Thyroid gland (tissue), 4 donors: ENCODE measurements at regions not wholly inside any gene's neighbourhood (a gene's known extent, or its start where the extent isn't known, plus 50 kb on each side); places are given as distances from the start of the nearest gene placed in this dataset.
"Not testable (repeated sequence)": the region's sequence is repeated elsewhere in the genome, so short reads cannot be mapped to it uniquely, and the experiment has no call there.

Experiments
- DNase-seq, 2 donors: peaks; one replicate each; pipeline ENCODE4 v3.0.0-alpha.2; 2019
- H3K27ac ChIP-seq, 3 donors: fragments of 200-600 bp; sonication (generic); 1 replicate in 2 of 3; 2 replicates in 1 of 3; pipeline ENCODE4 v1.5.1; 2016 to 2019; ENCODE audit warnings: mild to moderate bottlenecking in 1 of 3, moderate library complexity in 1 of 3
- H3K27me3 ChIP-seq: fragments of 200-600 bp; sonication (generic); one replicate; pipeline ENCODE4 v1.5.1; 2019
- H3K36me3 ChIP-seq, 2 donors: fragments of 200-600 bp; sonication (generic); one replicate each; pipeline ENCODE4 v1.5.1; 2016 to 2019
- H3K4me1 ChIP-seq, 2 donors: fragments of 200-600 bp; sonication (generic); one replicate each; pipeline ENCODE4 v1.5.1; 2017 to 2019
- H3K4me3 ChIP-seq, 3 donors: fragments of 200-600 bp; sonication (generic); replicated peaks in 1 of 3; 1 replicate in 2 of 3; 2 replicates in 1 of 3; pipeline ENCODE4 v1.5.1; 2016; ENCODE audit warnings: mild to moderate bottlenecking in 1 of 3
- H3K9me3 ChIP-seq: fragments of 200-600 bp; sonication (generic); one replicate; pipeline ENCODE4 v1.5.1; 2017
- POLR2A ChIP-seq, 2 donors: fragments of 450-650 bp; IDR thresholded peaks; one replicate each; pipeline ENCODE4 v1.6.1; 2017; ENCODE audit warnings: antibody characterized with exemption in 2 of 2, mild to moderate bottlenecking in 2 of 2, moderate library complexity in 1 of 2
- WGBS, 2 donors: methylation state at CpG; one replicate each; pipeline ENCODE4 v1.1.5; 2017; 5-methylcytosine and 5-hydroxymethylcytosine counted together
- intact Hi-C: fragments of 100-400 bp; cut with DNase I; formaldehyde crosslinking; loops from one replicate; pipeline ENCODE4 v1.15.1; 2023
- TF ChIP-seq, protein P1 (sequence below), 6 experiments: fragments of 200-600 bp in 3 of 6; fragments of 450-650 bp in 3 of 6; sonication (generic) in 3 of 6; IDR thresholded peaks; one replicate each; pipeline ENCODE4 v1.5.1; 2016 to 2019; ENCODE audit warnings: antibody characterized with exemption in 6 of 6, mild to moderate bottlenecking in 2 of 6, inconsistent platforms in 1 of 6, moderate library complexity in 1 of 6

DNA sequence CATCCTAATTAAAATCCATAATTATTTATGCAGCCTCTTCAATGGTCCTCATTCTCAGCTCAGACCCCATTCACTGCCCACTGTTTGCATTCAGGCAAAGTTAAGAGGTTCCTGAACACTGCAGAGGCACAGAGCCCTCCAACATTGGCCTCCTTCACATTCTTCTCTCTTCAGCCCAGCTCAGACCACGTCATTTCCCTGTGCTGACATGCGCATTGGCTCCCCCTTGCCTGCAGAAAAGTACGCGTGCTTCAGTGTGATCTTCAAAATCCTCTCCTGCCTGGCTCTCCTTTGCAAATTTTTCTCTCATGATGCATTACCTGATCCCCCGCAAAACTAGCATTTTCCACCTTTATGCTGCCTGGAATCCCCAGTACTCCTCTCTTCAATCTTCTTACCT, 552.3 kb downstream of the NTRK3 start:
- intact Hi-C loops = no loop called here
- TF ChIP-seq, protein P1, sequence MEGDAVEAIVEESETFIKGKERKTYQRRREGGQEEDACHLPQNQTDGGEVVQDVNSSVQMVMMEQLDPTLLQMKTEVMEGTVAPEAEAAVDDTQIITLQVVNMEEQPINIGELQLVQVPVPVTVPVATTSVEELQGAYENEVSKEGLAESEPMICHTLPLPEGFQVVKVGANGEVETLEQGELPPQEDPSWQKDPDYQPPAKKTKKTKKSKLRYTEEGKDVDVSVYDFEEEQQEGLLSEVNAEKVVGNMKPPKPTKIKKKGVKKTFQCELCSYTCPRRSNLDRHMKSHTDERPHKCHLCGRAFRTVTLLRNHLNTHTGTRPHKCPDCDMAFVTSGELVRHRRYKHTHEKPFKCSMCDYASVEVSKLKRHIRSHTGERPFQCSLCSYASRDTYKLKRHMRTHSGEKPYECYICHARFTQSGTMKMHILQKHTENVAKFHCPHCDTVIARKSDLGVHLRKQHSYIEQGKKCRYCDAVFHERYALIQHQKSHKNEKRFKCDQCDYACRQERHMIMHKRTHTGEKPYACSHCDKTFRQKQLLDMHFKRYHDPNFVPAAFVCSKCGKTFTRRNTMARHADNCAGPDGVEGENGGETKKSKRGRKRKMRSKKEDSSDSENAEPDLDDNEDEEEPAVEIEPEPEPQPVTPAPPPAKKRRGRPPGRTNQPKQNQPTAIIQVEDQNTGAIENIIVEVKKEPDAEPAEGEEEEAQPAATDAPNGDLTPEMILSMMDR (IDR thresholded peaks at IDR 0.05) = no peak
- no peak for TF ChIP-seq POLR2A (IDR thresholded peaks at IDR 0.05)
- H3K27ac ChIP-seq = no peak overlapping the region
- H3K4me1 ChIP-seq = no peaks in the 10 kb centered on the region
- H3K27me3 ChIP-seq = no peaks in the 10 kb centered on the region
- no peaks in the 10 kb centered on the region for H3K36me3 ChIP-seq
- 64 to 65% methylated on average over 5 of the region's 5 CpGs for WGBS, 2 donors
- DNase-seq = no peak
- H3K4me3 ChIP-seq = no peak overlapping the region
- no peaks in the 10 kb centered on the region for H3K9me3 ChIP-seq

DNA sequence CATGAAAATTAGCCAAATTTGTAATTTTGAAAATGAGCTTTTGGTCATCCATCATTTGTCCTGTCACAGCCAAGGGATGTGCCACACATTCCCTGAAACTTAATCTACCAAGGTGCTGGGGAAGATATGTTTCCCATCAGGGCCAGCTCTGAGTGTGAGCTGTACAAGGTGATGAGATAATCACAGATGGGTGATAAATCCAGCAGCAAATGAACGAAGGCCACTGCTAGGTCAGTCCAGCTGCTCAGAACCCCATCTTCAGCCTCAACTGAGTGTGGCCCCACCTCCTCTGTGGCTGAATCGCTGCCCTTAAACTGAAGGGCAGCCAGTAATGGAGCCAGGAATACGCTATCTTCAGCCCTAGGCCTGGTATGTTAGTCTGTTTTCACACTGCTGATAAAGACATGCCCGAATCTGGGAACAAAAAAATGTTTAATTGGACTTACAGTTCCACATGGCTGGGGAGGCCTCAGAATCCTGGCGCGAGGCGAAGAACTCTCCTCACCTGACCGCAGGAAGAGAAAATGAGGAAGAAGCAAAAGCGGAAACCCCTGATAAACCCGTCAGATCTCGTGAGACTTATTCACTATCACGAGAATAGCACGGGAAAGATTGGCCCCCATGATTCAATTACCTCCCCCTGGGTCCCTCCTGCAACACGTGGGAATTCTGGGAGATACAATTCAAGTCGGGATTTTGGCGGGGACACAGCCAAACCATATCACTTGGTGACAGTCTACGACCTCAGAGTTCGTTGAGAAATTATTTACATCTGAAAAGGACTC, 553.0 kb downstream of the NTRK3 start:
- H3K4me1 ChIP-seq = no peaks in the 10 kb centered on the region
- no peak overlapping the region for H3K4me3 ChIP-seq
- no peak overlapping the region for H3K27ac ChIP-seq
- H3K9me3 ChIP-seq = no peaks in the 10 kb centered on the region
- WGBS, 2 donors = 81 to 87% methylated on average over 18 of the region's 18 CpGs
- no peaks in the 10 kb centered on the region for H3K36me3 ChIP-seq
- TF ChIP-seq POLR2A (IDR thresholded peaks at IDR 0.05) = no peak
- TF ChIP-seq, protein P1 (IDR thresholded peaks at IDR 0.05) = no peak
- DNase-seq = no peak
- intact Hi-C loops = no loop called here
- no peaks in the 10 kb centered on the region for H3K27me3 ChIP-seq

DNA sequence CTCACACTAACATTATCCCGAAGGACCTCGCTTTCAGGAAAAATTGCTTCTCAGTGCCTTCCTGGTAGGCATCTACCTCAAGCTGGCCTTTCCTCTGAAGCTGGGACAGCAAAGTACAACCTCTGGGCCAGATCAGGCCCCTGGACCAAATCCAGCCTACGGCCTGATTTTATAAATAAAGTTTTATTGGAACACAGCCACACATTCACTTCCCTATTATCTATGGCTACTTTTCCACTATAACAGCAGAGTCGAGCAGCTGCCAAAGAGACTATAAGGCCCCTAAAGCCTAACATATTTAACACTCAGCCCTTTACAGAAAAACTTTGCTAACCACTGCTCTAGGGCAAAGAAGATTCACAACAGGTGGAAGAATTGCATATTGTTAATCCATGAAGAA, 554.3 kb downstream of the NTRK3 start:
- H3K27ac ChIP-seq = no peak overlapping the region
- intact Hi-C loops = no loop called here
- no peaks in the 10 kb centered on the region for H3K4me1 ChIP-seq
- TF ChIP-seq, protein P1 (IDR thresholded peaks at IDR 0.05) = no peak
- TF ChIP-seq POLR2A (IDR thresholded peaks at IDR 0.05) = no peak
- no peaks in the 10 kb centered on the region for H3K9me3 ChIP-seq
- H3K36me3 ChIP-seq = no peaks in the 10 kb centered on the region
- no peak overlapping the region for H3K4me3 ChIP-seq
- H3K27me3 ChIP-seq = no peaks in the 10 kb centered on the region
- no peak for DNase-seq
- 85 to 91% methylated on average over 4 of the region's 4 CpGs for WGBS, 2 donors

DNA sequence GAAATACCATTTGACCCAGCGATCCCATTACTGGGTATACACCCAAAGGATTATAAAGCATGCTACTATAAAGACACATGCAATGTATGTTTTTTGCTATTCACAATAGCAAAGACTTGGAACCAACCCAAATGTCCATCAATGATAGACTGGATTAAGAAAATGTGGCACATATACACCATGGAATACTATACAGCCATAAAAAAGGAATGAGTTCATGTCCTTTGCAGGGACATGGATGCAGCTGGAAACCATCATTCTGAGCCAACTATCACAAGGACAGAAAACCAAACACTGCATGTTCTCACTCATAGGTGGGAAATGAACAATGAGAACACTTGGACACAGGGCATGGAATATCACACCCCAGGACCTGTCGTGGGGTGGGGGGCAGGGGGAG, 558.1 kb downstream of the NTRK3 start:
- 84 to 94% methylated on average over 2 of the region's 2 CpGs for WGBS, 2 donors
- H3K4me1 ChIP-seq, H3K9me3 ChIP-seq, H3K27me3 ChIP-seq, DNase-seq, H3K27ac ChIP-seq, H3K4me3 ChIP-seq, H3K36me3 ChIP-seq, intact Hi-C loops: not testable (repeated sequence)

DNA sequence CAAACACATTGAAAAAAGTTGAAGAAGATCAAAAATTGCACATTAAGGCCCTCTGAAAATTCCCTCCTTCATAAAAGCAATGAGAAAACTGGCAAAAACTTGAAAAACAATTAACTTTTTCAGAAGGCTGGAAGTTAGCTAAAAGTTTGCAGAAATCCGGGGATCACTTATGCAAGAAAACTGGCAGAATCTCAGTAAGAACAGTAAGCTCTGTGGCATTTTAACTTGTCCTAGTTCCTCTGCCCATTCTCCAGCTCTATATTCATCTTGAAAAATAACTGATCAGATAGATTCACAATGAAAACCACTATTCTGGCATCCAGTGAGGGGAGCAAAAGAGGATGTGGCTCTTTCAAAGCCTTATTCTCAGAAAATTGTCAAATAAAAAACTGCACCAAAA, 566.8 kb downstream of the NTRK3 start:
- intact Hi-C loops = no loop called here
- no peaks in the 10 kb centered on the region for H3K9me3 ChIP-seq

More for the DNA sequence above, 566.8 kb downstream of the NTRK3 start:
- whole genome bisulfite sequencing, 2 donors = 79 to 84% methylated on average over 1 of the region's 1 CpG
- no peaks in the 10 kb centered on the region for H3K27me3 ChIP-seq
- H3K36me3 ChIP-seq = no peaks in the 10 kb centered on the region
- TF ChIP-seq, protein P1 (IDR thresholded peaks at IDR 0.05) = no peak
- TF ChIP-seq POLR2A (IDR thresholded peaks at IDR 0.05) = no peak
- no peak overlapping the region for H3K4me3 ChIP-seq
- no peak for DNase-seq
- H3K4me1 ChIP-seq = no peaks in the 10 kb centered on the region
- no peak overlapping the region for H3K27ac ChIP-seq
